SK-N-MC (cell line): ENCODE measurements at regions not wholly inside any gene's neighbourhood (a gene's known extent, or its start where the extent isn't known, plus 50 kb on each side); places are given as distances from the start of the nearest gene placed in this dataset.

Experiments used
- EZH2 ChIP-seq: fragments of 200-600 bp; sonication (generic); IDR thresholded peaks from one replicate; pipeline ENCODE4 v1.6.1; 2017; ENCODE audit warnings: antibody characterized with exemption
- FOXP2 ChIP-seq: optimal IDR thresholded peaks from 2 replicates; pipeline ENCODE3; 2011; ENCODE audit warnings: mild to moderate bottlenecking, moderate library complexity; ENCODE audit not compliant: insufficient read depth; ENCODE audit errors: extremely low read length, control extremely low read depth

DNA sequence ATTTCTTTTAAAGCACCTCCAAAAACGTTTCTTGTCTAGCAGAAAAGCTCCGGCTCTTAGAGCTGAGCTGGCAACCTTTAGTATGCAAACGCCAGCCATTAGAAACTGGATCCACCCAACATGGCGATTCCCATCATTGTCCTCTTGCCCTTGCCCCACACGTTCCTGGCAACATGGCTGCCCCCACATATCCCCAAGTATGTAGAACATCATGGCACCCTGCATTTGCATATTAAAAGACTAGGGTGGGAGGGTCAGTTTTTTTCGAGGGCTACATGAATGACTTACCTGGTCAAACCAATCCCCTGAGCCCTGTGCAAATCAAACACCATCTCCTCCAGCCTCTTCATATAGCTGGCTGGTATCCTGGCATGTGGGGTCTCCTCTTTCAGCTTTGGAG is 82.2 kb upstream of the HELT start:
- TF ChIP-seq FOXP2, result no peak
- TF ChIP-seq EZH2, result no peak
